ENCODE measurements at regions not wholly inside any gene's neighbourhood (a gene's known extent, or its start where the extent isn't known, plus 50 kb on each side); places are given as distances from the start of the nearest gene placed in this dataset.

- TF ChIP-seq CTCF (conservative IDR thresholded peaks at IDR 0.05; ENCODE audit: low read depth, low read length): no peak
- H3K4me3 ChIP-seq (ENCODE audit: low read depth, low read length): no peak overlapping the region
These were observed 297.3 kb upstream of the PRKCQ start for GRCh38 chr10:6877336-6877721.

GRCh38 chr10:6875269-6875865 lies 295.3 kb upstream of the PRKCQ start:
- no peak overlapping the region for H3K4me3 ChIP-seq (ENCODE audit: low read depth, low read length)
- no peak for TF ChIP-seq CTCF (conservative IDR thresholded peaks at IDR 0.05; ENCODE audit: low read depth, low read length)
- DNase-seq (ENCODE audit: low read depth): no peak

More at GRCh38 chr10:6877336-6877721, 297.3 kb upstream of the PRKCQ start:
- DNase-seq (ENCODE audit: low read depth): no peak

- H3K4me3 ChIP-seq (ENCODE audit: low read depth, low read length): no peak overlapping the region
- DNase-seq (ENCODE audit: low read depth): no peak
- TF ChIP-seq CTCF (conservative IDR thresholded peaks at IDR 0.05; ENCODE audit: low read depth, low read length): no peak
These were observed 291.1 kb upstream of the PRKCQ start for GRCh38 chr10:6871128-6871527.

- DNase-seq (ENCODE audit: low read depth): no peak
- TF ChIP-seq CTCF (conservative IDR thresholded peaks at IDR 0.05; ENCODE audit: low read depth, low read length): no peak
These were observed 288.1 kb upstream of the PRKCQ start for GRCh38 chr10:6868036-6868725.

GRCh38 chr10:6866757-6867156 lies 286.7 kb upstream of the PRKCQ start:
- no peak overlapping the region for H3K4me3 ChIP-seq (ENCODE audit: low read depth, low read length)
- TF ChIP-seq CTCF (conservative IDR thresholded peaks at IDR 0.05; ENCODE audit: low read depth, low read length): no peak
- DNase-seq (ENCODE audit: low read depth): no peak

More at GRCh38 chr10:6868036-6868725, 288.1 kb upstream of the PRKCQ start:
- no peak overlapping the region for H3K4me3 ChIP-seq (ENCODE audit: low read depth, low read length)

GRCh38 chr10:6864142-6864541 lies 284.1 kb upstream of the PRKCQ start:
- no peak for DNase-seq (ENCODE audit: low read depth)
- H3K4me3 ChIP-seq (ENCODE audit: low read depth, low read length): no peak overlapping the region
- no peak for TF ChIP-seq CTCF (conservative IDR thresholded peaks at IDR 0.05; ENCODE audit: low read depth, low read length)

GRCh38 chr10:6863381-6863780 lies 283.3 kb upstream of the PRKCQ start:
- TF ChIP-seq CTCF (conservative IDR thresholded peaks at IDR 0.05; ENCODE audit: low read depth, low read length): no peak
- H3K4me3 ChIP-seq (ENCODE audit: low read depth, low read length): no peak overlapping the region
- DNase-seq (ENCODE audit: low read depth): no peak
